NCI-H345 treated with DMSO at 0.1 percent for 48 hours (cell line): ENCODE measurements at regions not wholly inside any gene's neighbourhood (a gene's known extent, or its start where the extent isn't known, plus 50 kb on each side); places are given as distances from the start of the nearest gene placed in this dataset.
"Not testable (repeated sequence)": the region's sequence is repeated elsewhere in the genome, so short reads cannot be mapped to it uniquely, and the experiment has no call there.

Source experiments
- DNase-seq: peaks from one replicate; lab custom pipeline; 2025; ENCODE audit not compliant: unreplicated experiment; lab: John Stamatoyannopoulos, UW

DNA sequence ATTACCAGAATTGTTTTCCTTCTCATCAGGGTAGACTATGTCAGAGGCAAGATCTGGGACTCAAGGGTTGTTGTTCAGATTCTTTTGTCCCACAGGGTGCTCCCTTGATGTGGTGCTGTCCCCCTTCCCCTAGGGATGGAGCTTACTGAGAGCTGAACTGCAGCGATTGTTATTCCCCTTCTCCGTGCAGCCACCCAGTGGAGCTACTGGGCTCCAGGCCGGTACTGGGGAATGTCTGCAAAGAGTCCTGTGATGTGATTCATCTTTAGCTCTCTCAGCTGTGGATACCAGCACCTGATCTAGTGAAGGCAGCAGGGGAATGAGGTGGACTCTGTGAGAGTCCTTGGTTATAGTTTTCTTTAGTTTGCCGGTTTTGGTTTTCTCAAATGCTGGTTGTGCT, 247.4 kb upstream of the HAND2 start:
- DNase-seq: no peak

DNA sequence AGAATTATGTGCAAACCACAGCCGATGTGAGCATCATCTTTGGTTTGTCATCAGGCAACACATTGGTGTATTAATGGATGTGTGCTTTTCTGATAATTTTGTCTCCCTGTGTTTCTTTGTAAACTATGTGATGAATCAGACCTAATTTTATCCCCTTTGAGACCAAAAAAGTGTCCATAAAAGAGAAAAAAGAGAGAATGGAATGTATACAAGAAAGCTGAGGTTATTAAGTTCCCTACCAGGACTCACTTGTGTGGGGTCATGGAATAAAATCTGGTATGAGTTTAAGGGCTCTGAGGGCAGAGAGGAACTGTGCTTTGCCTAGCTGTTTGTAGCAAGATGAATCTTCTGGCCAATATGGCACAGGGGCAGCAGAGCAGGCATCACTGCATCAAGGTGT, 239.5 kb upstream of the HAND2 start:
- no peak for DNase-seq

GRCh38 chr4:173767650-173768049, 237.6 kb upstream of the HAND2 start:
- no peak for DNase-seq

DNA sequence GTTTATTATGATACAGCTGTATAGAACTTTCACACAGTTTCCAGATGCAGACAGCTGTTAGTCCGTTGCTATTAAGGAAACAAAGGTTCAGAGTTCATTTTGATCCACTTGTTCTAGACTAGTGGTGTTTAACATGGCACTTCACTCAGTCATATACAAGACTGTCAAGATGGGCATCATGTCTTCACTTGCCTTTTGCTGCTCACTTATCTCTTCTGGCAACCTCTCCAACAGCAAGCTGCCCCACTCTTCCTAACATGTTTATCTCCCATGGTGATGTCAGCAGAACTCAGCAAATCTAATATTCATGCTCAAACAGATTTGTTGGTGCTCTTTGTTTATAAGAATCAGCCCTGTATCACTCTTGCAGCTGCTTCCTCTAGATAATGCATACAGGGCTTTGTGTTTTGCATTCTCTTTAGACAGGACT, 236.2 kb upstream of the HAND2 start:
- DNase-seq: no peak

- DNase-seq: no peak
These were observed 235.7 kb upstream of the HAND2 start for GRCh38 chr4:173765751-173766150.

- no peak for DNase-seq
These were observed 233.4 kb upstream of the HAND2 start for GRCh38 chr4:173763389-173763788.

- DNase-seq: no peak
These were observed 231.9 kb upstream of the HAND2 start for GRCh38 chr4:173761938-173762337.

- DNase-seq: no peak
These were observed 231.2 kb upstream of the HAND2 start for GRCh38 chr4:173761236-173761635.

GRCh38 chr4:173758132-173758531, 228.1 kb upstream of the HAND2 start:
- DNase-seq: no peak

DNA sequence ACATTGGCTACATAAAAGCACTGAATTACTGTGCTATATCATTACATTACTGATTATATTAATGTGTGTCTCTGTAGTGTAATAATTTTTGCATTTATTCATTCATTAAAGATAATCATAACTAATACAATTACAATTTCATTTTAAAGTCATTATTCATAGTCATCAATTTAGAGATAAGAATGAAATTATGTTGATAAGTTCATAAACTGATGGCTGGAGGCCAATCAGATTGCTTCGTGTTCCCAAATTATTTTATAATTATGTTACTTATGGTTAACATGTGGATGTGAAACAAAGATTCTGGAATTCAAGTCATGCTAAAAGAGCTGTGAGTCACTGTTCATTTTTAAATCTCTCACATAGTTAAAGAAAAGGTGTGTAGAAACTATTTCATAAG, 223.4 kb upstream of the HAND2 start:
- no peak for DNase-seq

- DNase-seq: no peak
These were observed 222.7 kb upstream of the HAND2 start for GRCh38 chr4:173752610-173753230.

DNA sequence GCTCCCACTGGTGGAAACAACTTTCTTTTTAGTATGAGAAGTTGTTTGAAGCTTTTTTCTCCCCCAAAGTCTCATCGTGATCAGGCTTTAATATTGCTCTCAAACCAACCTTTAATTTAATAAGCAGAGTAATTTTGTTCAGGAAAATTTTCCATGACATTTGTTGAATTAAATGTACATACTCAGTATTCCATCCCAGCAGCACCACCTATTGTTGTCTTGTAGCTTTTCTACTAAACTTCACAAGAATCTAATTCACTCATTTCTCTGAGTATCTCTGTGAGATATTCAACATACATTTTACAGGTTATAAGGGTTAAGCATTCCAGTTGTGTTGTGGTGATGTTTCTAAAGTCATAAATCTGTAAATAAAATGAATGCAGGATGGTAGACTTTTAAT, 218.3 kb upstream of the HAND2 start:
- no peak for DNase-seq

GRCh38 chr4:173747537-173748257, 217.7 kb upstream of the HAND2 start:
- DNase-seq: no peak

DNA sequence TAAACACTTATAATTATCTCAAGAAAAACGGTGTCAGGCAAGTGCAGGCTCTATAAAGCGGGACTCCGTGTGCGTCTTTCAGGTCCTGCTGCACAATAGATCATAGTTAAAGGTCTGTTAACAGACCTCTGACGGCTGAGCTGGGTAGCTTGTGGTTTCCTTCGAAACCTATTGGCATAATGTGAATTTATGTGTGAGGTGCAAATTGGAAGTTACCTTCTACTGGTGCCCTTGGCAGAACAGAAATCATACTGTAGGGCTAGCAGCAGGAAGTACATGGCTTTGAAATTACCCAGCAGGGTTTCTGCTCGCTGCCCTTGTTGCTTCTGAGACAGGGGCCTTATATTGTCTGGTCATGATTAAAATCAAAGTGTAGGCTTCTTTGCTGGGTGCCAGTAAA, 216.4 kb upstream of the HAND2 start:
- no peak for DNase-seq

DNA sequence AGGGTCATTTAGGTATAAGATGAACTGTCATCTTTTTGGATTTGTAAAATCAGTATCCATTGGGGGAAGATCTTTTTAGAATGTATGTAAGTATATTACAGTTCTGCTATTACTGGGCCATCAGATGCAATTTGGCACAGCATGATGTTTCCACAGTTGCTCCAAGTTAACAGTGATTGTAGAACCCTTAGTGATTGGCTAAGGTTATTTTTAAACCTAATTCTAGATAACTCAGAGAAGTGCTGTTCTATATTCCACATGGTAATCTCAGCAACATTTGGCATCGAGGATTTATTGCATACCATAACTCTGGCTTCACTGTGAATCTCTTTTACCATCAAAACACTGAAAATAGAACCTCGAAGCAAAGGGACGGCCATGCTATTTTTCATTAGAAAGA, 215.7 kb upstream of the HAND2 start:
- no peak for DNase-seq

- no peak for DNase-seq
These were observed 206.8 kb upstream of the HAND2 start for GRCh38 chr4:173736840-173737239.

DNA sequence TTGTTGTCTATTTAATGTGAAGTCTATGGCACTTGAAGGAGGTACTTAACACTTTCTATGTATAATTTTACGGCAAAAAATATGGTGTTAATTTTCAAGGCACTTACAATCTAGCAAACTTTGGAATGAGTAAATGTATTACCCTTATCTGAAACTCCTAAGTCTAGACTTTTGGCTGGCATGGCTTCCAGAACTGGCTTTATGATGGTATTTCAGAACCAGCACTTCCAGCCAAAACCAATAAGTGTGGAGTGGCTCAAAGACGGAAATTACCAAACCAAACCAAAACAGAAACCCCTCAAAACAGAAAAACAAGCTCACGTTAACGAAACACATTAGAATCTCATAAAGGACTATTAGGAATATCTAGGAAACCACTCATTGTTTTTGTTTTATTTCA, 205.6 kb upstream of the HAND2 start:
- no peak for DNase-seq

DNA sequence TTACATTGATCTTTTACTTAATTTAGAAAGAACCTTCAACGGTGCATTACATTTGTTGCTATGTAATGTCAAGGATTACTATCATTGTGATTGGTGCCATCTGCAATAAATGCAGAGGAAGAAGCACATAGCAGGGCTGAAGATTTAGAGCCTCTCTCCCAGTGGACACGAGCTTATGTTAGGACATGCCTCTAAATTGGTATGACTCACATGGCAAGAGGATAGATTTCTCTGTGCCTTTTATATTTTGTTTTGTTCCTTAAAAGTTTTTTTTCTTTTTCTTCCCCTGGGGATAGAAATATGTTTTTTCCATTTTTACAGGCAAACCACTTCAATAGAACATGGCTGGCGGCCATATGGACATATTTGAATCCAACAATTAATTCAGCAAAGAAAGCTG, 205.0 kb upstream of the HAND2 start:
- no peak for DNase-seq

GRCh38 chr4:173731257-173731656, 201.2 kb upstream of the HAND2 start:
- no peak for DNase-seq

DNA sequence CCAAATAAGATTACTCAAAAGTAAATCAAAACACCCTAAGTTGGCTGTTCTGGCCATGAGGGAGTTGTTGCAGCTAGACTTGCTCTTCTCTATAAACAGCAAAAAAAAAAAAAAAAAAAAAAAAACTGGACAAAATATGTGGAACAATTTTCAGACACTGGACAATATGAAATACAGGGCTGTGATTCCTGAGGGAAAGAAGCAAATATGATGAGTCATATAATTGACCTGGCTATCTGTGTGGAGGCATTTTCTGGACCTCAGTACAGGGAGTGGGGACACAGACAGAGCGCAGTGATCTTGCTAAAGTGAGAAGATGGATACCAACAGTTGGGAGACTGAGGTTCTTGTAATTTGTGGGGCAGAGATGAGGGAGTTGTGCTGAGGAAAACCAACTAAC, 192.0 kb upstream of the HAND2 start:
- no peak for DNase-seq

GRCh38 chr4:173718504-173718903, 188.5 kb upstream of the HAND2 start:
- DNase-seq: not testable (repeated sequence)

DNA sequence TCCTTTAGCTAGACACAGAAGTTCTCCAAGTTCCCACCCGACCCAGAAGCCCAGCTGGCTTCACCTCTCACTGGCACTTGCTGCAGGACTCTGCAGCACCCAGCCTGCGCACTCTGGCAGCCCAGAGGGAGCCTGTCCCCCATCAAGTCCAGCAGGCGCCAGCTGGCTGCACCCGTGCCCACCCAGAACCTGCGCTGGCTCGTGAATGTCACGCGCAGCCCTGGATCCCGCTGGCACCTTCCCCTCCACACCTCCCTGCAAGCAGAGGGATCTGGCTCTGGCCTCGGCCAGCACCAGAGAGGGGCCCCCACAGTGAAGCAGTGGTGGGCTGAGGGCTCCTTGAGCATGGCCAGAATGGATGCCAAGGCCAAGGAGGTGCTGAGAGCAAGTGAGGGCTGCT, 187.6 kb upstream of the HAND2 start:
- no peak for DNase-seq

DNA sequence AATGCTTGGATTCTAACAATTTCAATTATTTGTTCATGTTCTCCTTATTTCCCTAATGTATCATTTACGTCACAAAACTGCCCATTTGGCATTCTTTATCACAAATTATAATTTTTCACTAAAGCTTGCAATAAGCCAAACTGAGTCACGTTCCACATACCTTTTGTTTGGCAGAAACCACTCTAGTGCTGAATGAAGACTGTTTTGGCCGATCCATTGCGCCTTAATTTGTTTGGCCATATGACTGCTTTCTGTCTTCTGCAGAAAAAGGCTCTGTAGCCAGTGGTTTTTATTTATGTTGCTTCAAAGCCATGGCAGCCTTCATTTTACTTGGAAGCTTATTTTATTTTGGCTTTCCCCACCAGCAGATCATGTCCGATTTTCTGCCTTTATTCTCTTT, 184.4 kb upstream of the HAND2 start:
- no peak for DNase-seq
